HEK293 (cell line): ENCODE measurements at regions not wholly inside any gene's neighbourhood (a gene's known extent, or its start where the extent isn't known, plus 50 kb on each side); places are given as distances from the start of the nearest gene placed in this dataset.

Source experiments
- CTCF ChIP-seq: fragments of 450-650 bp; formaldehyde crosslinking; IDR thresholded peaks from 2 replicates; pipeline ENCODE4 v1.5.1; 2016; ENCODE audit warnings: missing biosample characterization, missing genetic modification characterization
- HOXA7 ChIP-seq: sonication (generic); formaldehyde crosslinking; IDR thresholded peaks from 2 replicates; pipeline ENCODE4 v1.8.1; 2022; ENCODE audit warnings: missing genetic modification reagents, borderline replicate concordance
- KLF16 ChIP-seq: fragments of 450-650 bp; formaldehyde crosslinking; IDR thresholded peaks from 2 replicates; pipeline ENCODE4 v1.5.1; 2017; ENCODE audit warnings: missing biosample characterization, missing genetic modification characterization
- ZBTB1 ChIP-seq: fragments of 450-650 bp; formaldehyde crosslinking; IDR thresholded peaks from 2 replicates; pipeline ENCODE4 v1.5.1; 2016; ENCODE audit warnings: missing biosample characterization, missing genetic modification characterization
- ZBTB20 ChIP-seq: fragments of 450-650 bp; formaldehyde crosslinking; IDR thresholded peaks from 2 replicates; pipeline ENCODE4 v1.5.1; 2016; ENCODE audit warnings: missing biosample characterization, missing genetic modification characterization
- ZNF416 ChIP-seq: fragments of 450-650 bp; formaldehyde crosslinking; IDR thresholded peaks from 2 replicates; pipeline ENCODE4 v1.5.1; 2016; ENCODE audit warnings: missing biosample characterization, missing genetic modification characterization
- ZNF423 ChIP-seq: fragments of 450-650 bp; formaldehyde crosslinking; IDR thresholded peaks from 2 replicates; pipeline ENCODE4 v1.5.1; 2016; ENCODE audit warnings: missing biosample characterization, missing genetic modification characterization
- ZNF670 ChIP-seq: fragments of 450-650 bp; formaldehyde crosslinking; IDR thresholded peaks from 2 replicates; pipeline ENCODE4 v1.5.1; 2016; ENCODE audit warnings: missing biosample characterization, missing genetic modification characterization, low read depth
- ZNF777 ChIP-seq: fragments of 450-650 bp; formaldehyde crosslinking; IDR thresholded peaks from 2 replicates; pipeline ENCODE4 v1.5.1; 2017; ENCODE audit warnings: missing biosample characterization, missing genetic modification characterization, borderline replicate concordance
- ZNF830 ChIP-seq: fragments of 450-650 bp; IDR thresholded peaks from 2 replicates; pipeline ENCODE4 v1.5.0; 2018; ENCODE audit warnings: missing biosample characterization, missing genetic modification characterization, low read depth, mild to moderate bottlenecking, moderate library complexity

GRCh38 chr3:107198581-107199181, 178.6 kb upstream of the CCDC54 start:
- TF ChIP-seq ZNF416 (tag by site-specific recombination): no peak
- TF ChIP-seq KLF16 (tag by site-specific recombination): no peak
- TF ChIP-seq ZNF830 (tag by site-specific recombination): no peak
- TF ChIP-seq CTCF (tag by site-specific recombination): no peak
- no peak for TF ChIP-seq ZNF670
- no peak for TF ChIP-seq ZNF777
- no peak for TF ChIP-seq HOXA7 (CRISPR knock-in tag)
- no peak for TF ChIP-seq ZBTB20 (tag by site-specific recombination)
- TF ChIP-seq ZBTB1: no peak
- TF ChIP-seq ZNF423 (tag by site-specific recombination): no peak
